H9 (cell line): ENCODE measurements at regions not wholly inside any gene's neighbourhood (a gene's known extent, or its start where the extent isn't known, plus 50 kb on each side); places are given as distances from the start of the nearest gene placed in this dataset.

Experiments
- DNase-seq: peaks from one replicate; pipeline ENCODE4 v3.0.0-alpha.2; 2017
- H2AFZ ChIP-seq: one replicate; pipeline ENCODE4 v1.6.1; 2013; ENCODE audit warnings: mild to moderate bottlenecking, low read length, control low read depth, moderate library complexity
- H2AK5ac ChIP-seq: 2 replicates; pipeline ENCODE4 v1.6.1; 2013; ENCODE audit warnings: low read length, control low read depth, mixed read lengths; ENCODE audit not compliant: insufficient read length
- H2BK120ac ChIP-seq: one replicate; pipeline ENCODE4 v1.6.1; 2013; ENCODE audit warnings: low read depth, mild to moderate bottlenecking, low read length, control low read depth, inconsistent platforms; ENCODE audit not compliant: poor library complexity, severe bottlenecking
- H2BK12ac ChIP-seq: 2 replicates; pipeline ENCODE4 v1.6.1; 2013; ENCODE audit warnings: low read length, control low read depth, mixed read lengths, low read depth; ENCODE audit not compliant: insufficient read length
- H2BK15ac ChIP-seq: 2 replicates; pipeline ENCODE4 v1.6.1; 2013; ENCODE audit warnings: low read depth, low read length, control low read depth
- H2BK20ac ChIP-seq: one replicate; pipeline ENCODE4 v1.6.1; 2013; ENCODE audit warnings: low read depth, mild to moderate bottlenecking, low read length, control low read depth, inconsistent platforms; ENCODE audit not compliant: poor library complexity, severe bottlenecking
- H2BK5ac ChIP-seq: 2 replicates; pipeline ENCODE4 v1.6.1; 2013; ENCODE audit warnings: low read length, control low read depth, mixed read lengths; ENCODE audit not compliant: insufficient read length
- H3K14ac ChIP-seq: 2 replicates; pipeline ENCODE4 v1.6.1; 2013; ENCODE audit warnings: low read length, control low read depth; ENCODE audit not compliant: insufficient read depth
- H3K18ac ChIP-seq: 2 replicates; pipeline ENCODE4 v1.6.1; 2013; ENCODE audit warnings: low read depth, mild to moderate bottlenecking, mixed read lengths, low read length, control low read depth; ENCODE audit not compliant: insufficient read length
- H3K23ac ChIP-seq: 2 replicates; pipeline ENCODE4 v1.6.1; 2013; ENCODE audit warnings: low read length, control low read depth, mixed read lengths, low read depth; ENCODE audit not compliant: insufficient read length
- H3K23me2 ChIP-seq: 2 replicates; pipeline ENCODE4 v1.6.1; 2013; ENCODE audit warnings: low read depth, mild to moderate bottlenecking, mixed read lengths, low read length, control low read depth; ENCODE audit not compliant: insufficient read length, poor library complexity, severe bottlenecking
- H3K27ac ChIP-seq: 2 replicates; pipeline ENCODE4 v1.5.1; 2013; ENCODE audit warnings: low read length, control low read depth, mixed read lengths, low read depth; ENCODE audit not compliant: insufficient read length
- H3K27me3 ChIP-seq: 2 replicates; pipeline ENCODE4 v1.6.1; 2013; ENCODE audit warnings: low read length, control low read depth, inconsistent platforms; ENCODE audit not compliant: insufficient read depth
- H3K4ac ChIP-seq: 2 replicates; pipeline ENCODE4 v1.6.1; 2013; ENCODE audit warnings: low read depth, mild to moderate bottlenecking, control low read depth, inconsistent platforms, low read length, moderate library complexity
- H3K4me1 ChIP-seq: 2 replicates; pipeline ENCODE4 v1.6.1; 2013; ENCODE audit warnings: low read length, control low read depth, inconsistent platforms; ENCODE audit not compliant: insufficient read depth
- H3K4me2 ChIP-seq: 2 replicates; pipeline ENCODE4 v1.6.1; 2013; ENCODE audit warnings: low read length, control low read depth, mixed read lengths; ENCODE audit not compliant: insufficient read length, insufficient read depth
- H3K56ac ChIP-seq: 2 replicates; pipeline ENCODE4 v1.6.1; 2013; ENCODE audit warnings: low read depth, mild to moderate bottlenecking, mixed read lengths, low read length, control low read depth; ENCODE audit not compliant: insufficient read length
- H3K79me1 ChIP-seq: 2 replicates; pipeline ENCODE4 v1.6.1; 2013; ENCODE audit warnings: low read depth, mild to moderate bottlenecking, moderate library complexity, low read length, control low read depth, inconsistent platforms; ENCODE audit not compliant: insufficient read depth, poor library complexity, severe bottlenecking
- H3K79me2 ChIP-seq: 2 replicates; pipeline ENCODE4 v1.6.1; 2013; ENCODE audit warnings: low read length, control low read depth, inconsistent platforms; ENCODE audit not compliant: insufficient read depth
- H3K9ac ChIP-seq: 2 replicates; pipeline ENCODE4 v1.6.1; 2013; ENCODE audit warnings: low read length, control low read depth, mixed read lengths; ENCODE audit not compliant: insufficient read length; ENCODE audit errors: extremely low read depth
- H3K9me3 ChIP-seq: one replicate; pipeline ENCODE4 v1.6.1; 2013; ENCODE audit warnings: low read depth, low read length, inconsistent platforms; ENCODE audit not compliant: control insufficient read depth
- H3T11ph ChIP-seq: one replicate; pipeline ENCODE4 v1.6.1; 2013; ENCODE audit warnings: mild to moderate bottlenecking, low read length, control low read depth, inconsistent platforms
- H4K20me1 ChIP-seq: one replicate; pipeline ENCODE4 v1.6.1; 2013; ENCODE audit not compliant: control insufficient read depth, insufficient read length, insufficient read depth
- H4K5ac ChIP-seq: 2 replicates; pipeline ENCODE4 v1.6.1; 2013; ENCODE audit warnings: low read depth, mild to moderate bottlenecking, mixed read lengths, low read length, control low read depth; ENCODE audit not compliant: insufficient read length
- H4K8ac ChIP-seq: replicated peaks from 2 replicates; pipeline ENCODE4 v1.6.1; 2013; ENCODE audit warnings: low read length, control low read depth, mixed read lengths, low read depth; ENCODE audit not compliant: insufficient read length
- H4K91ac ChIP-seq: 2 replicates; pipeline ENCODE4 v1.6.1; 2013; ENCODE audit warnings: low read depth, mild to moderate bottlenecking, moderate library complexity, mixed read lengths, low read length, control low read depth; ENCODE audit not compliant: insufficient read length
- H3K27ac Mint-ChIP-seq, 3 experiments: 2 replicates in 2 of 3; 3 replicates in 1 of 3; pipeline ENCODE4 v1.8.0; 2020 to 2021; ENCODE audit warnings: mixed read lengths in 3 of 3, mild to moderate bottlenecking in 1 of 3, moderate library complexity in 1 of 3
- H3K27me3 Mint-ChIP-seq: 2 replicates; pipeline ENCODE4 v1.8.0; 2021; ENCODE audit warnings: low read depth, mild to moderate bottlenecking, moderate library complexity, mixed read lengths
- H3K36me3 Mint-ChIP-seq, 3 experiments: 2 replicates in 2 of 3; 3 replicates in 1 of 3; pipeline ENCODE4 v1.8.0; 2020 to 2021; ENCODE audit warnings: low read depth in 3 of 3, mixed read lengths in 3 of 3; ENCODE audit not compliant: insufficient read depth in 1 of 3
- H3K4me1 Mint-ChIP-seq, 2 experiments: 2 replicates each; pipeline ENCODE4 v1.8.0; 2020; ENCODE audit warnings: mixed read lengths in 2 of 2
- H3K4me3 Mint-ChIP-seq, 2 experiments: 2 replicates in 1 of 2; 3 replicates in 1 of 2; pipeline ENCODE4 v1.8.0; 2020 to 2021; ENCODE audit warnings: mild to moderate bottlenecking in 2 of 2, mixed read lengths in 2 of 2, moderate library complexity in 1 of 2
- H3K9me3 Mint-ChIP-seq, 2 experiments: 2 replicates in 1 of 2; 3 replicates in 1 of 2; pipeline ENCODE4 v1.8.0; 2020; ENCODE audit warnings: mild to moderate bottlenecking in 2 of 2, mixed read lengths in 2 of 2, moderate library complexity in 1 of 2
- CTCF ChIP-seq: fragments of 200-600 bp; sonication (generic); conservative IDR thresholded peaks from 3 replicates; pipeline ENCODE4 v1.8.0; 2021; ENCODE audit warnings: antibody characterized with exemption, mild to moderate bottlenecking
- WGBS: extraction: QIAGEN DNeasy Blood & Tissue Kit; methylation state at CpG from one replicate; pipeline ENCODE4 v1.1.7; 2013; ENCODE audit warnings: missing lambda C conversion rate, low lambda C conversion rate, mixed read lengths; ENCODE audit not compliant: insufficient read length; ENCODE audit errors: extremely low coverage; 5-methylcytosine and 5-hydroxymethylcytosine counted together

DNA sequence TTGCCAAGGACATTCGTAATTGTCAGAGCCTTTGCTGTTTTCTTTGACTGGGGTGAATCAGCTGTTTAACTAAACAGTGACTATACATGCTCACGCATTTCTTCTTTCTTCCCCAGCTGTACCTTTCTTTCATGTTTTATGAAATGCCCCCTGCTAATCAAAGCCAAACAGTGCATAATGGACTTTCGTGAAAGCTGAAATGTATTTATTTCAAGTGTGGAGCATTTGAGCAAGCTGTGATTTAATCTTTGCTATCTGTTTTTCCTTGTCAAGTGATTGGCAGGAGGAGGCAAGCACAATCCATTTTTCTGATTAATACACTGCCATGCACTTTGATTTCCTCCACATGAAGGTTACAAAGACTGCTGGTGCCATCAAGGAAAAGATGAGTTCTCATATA lies 831.7 kb upstream of the SPRY2 start:
- H2AFZ ChIP-seq = no peak overlapping the region
- H3K9ac ChIP-seq = no peak overlapping the region
- no peak overlapping the region for H3K23ac ChIP-seq
- Mint-ChIP-seq H3K4me1 (peaks cover 8 to 10% of the 10 kb centered on the region in 2 experiments), H3K27ac (no peak overlapping the region), H3K4me3 (no peak overlapping the region), H3K36me3 (no peaks in the 10 kb centered on the region), H3K9me3 (no peaks in the 10 kb centered on the region; a peak in 1 of 5 replicates), H3K27me3 (no peaks in the 10 kb centered on the region)
- H4K5ac ChIP-seq = no peak overlapping the region
- no peak overlapping the region for H2BK5ac ChIP-seq
- WGBS = no CpG with 5 or more reads among the region's 3 CpGs
- H4K91ac ChIP-seq = no peak overlapping the region
- no peaks in the 10 kb centered on the region for H3K79me1 ChIP-seq
- TF ChIP-seq CTCF = no peak
- H3K27ac ChIP-seq = no peak overlapping the region
- no peak overlapping the region for H3T11ph ChIP-seq
- no peak for DNase-seq
- no peak overlapping the region for H2BK120ac ChIP-seq
- no peaks in the 10 kb centered on the region for H3K79me2 ChIP-seq
- no peak overlapping the region for H2BK15ac ChIP-seq
- H3K18ac ChIP-seq = no peak overlapping the region
- H3K14ac ChIP-seq = no peak overlapping the region
- H2BK12ac ChIP-seq = no peak overlapping the region
- no peak overlapping the region for H3K4ac ChIP-seq
- no peaks in the 10 kb centered on the region for H4K20me1 ChIP-seq
- no peaks in the 10 kb centered on the region for H3K9me3 ChIP-seq
- H4K8ac ChIP-seq = no peak overlapping the region
- H2BK20ac ChIP-seq = no peak overlapping the region
- H3K4me1 ChIP-seq = no peaks in the 10 kb centered on the region
- H2AK5ac ChIP-seq = no peak overlapping the region
- no peaks in the 10 kb centered on the region for H3K23me2 ChIP-seq
- H3K56ac ChIP-seq = no peak overlapping the region
- H3K4me2 ChIP-seq = no peak overlapping the region
- no peaks in the 10 kb centered on the region for H3K27me3 ChIP-seq
